Osteoblast (primary cell): ENCODE measurements at regions not wholly inside any gene's neighbourhood (a gene's known extent, or its start where the extent isn't known, plus 50 kb on each side); places are given as distances from the start of the nearest gene placed in this dataset.

Source experiments
- DNase-seq: peaks from one replicate; pipeline ENCODE4 v3.0.0; 2011; ENCODE audit warnings: low spot score, mixed read lengths; ENCODE audit not compliant: insufficient read length; ENCODE audit errors: missing footprints
- H2AFZ ChIP-seq: 2 replicates; pipeline ENCODE4 v1.6.0; 2011; ENCODE audit warnings: mild to moderate bottlenecking, low read length
- H3K27ac ChIP-seq: 2 replicates; pipeline ENCODE4 v1.5.1; 2011; ENCODE audit warnings: mild to moderate bottlenecking, low read depth, low read length, moderate library complexity
- H3K27me3 ChIP-seq: 2 replicates; pipeline ENCODE4 v1.6.0; 2012; ENCODE audit warnings: mild to moderate bottlenecking, control low read depth, inconsistent platforms, low read length, moderate library complexity; ENCODE audit not compliant: insufficient read depth
- H3K36me3 ChIP-seq: 2 replicates; pipeline ENCODE4 v1.5.1; 2011; ENCODE audit warnings: mild to moderate bottlenecking, low read length, control low read depth, moderate library complexity; ENCODE audit not compliant: insufficient read depth
- H3K4me1 ChIP-seq: 2 replicates; pipeline ENCODE4 v1.5.1; 2011; ENCODE audit warnings: mild to moderate bottlenecking, low read length, control low read depth, moderate library complexity; ENCODE audit not compliant: insufficient read depth
- H3K4me2 ChIP-seq: 2 replicates; pipeline ENCODE4 v1.6.0; 2011; ENCODE audit warnings: mild to moderate bottlenecking, low read length; ENCODE audit not compliant: insufficient read depth
- H3K4me3 ChIP-seq: fragments of 200-600 bp; sonication (generic); 3 replicates; pipeline ENCODE4 v1.5.1; 2012; ENCODE audit warnings: mild to moderate bottlenecking, low read length, inconsistent platforms; ENCODE audit not compliant: insufficient read depth
- H3K79me2 ChIP-seq: 2 replicates; pipeline ENCODE4 v1.6.0; 2012; ENCODE audit warnings: mild to moderate bottlenecking, low read length, control low read depth, inconsistent platforms; ENCODE audit not compliant: insufficient read depth
- H3K9me3 ChIP-seq: 2 replicates; pipeline ENCODE4 v1.5.1; 2011; ENCODE audit warnings: low read depth, low read length, control low read depth
- H4K20me1 ChIP-seq: 2 replicates; pipeline ENCODE4 v1.6.0; 2012; ENCODE audit warnings: mild to moderate bottlenecking, low read length, control low read depth; ENCODE audit not compliant: insufficient read depth
- TF ChIP-seq, protein P1 (sequence below): IDR thresholded peaks from 2 replicates; pipeline ENCODE4 v1.5.1; 2011; ENCODE audit warnings: mild to moderate bottlenecking, low read depth, low read length, moderate library complexity; ENCODE audit errors: extremely low read depth

DNA sequence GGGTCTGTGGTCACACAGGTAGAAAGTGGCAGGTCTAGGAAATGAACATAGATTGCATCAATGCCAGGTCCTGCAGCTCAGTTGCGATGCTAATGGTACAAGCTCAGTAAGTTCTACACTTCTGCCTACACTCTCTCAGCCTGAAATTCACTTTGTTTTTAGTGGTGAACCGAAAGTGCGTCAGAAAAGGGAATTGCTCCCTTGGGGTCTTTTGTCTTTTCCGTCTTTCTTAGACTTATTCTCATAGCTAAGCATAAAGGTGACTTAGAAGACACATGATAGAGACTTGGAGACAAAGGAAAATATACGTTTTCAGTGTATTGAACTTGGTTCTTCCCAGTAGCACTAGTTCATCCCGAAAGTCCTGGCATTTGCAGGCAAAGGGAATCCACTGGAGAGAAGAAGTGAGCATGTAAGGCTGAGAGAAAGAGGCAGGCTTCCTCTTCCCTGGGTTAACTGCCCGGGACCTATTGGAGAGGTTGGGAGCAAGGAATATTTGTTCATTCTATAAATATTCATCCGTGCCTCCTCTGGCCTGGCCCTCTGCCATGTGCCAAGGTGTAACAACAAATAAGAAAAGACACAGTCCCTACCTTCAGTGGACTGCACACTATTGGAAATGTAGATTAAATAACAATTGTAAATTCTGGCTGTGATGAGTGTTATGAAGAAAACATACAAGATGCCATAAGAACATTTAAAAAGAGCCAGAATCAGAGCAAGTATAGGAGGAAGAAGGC, 785.8 kb downstream of the MED13L start:
- no peak overlapping the region for H3K27ac ChIP-seq
- H3K27me3 ChIP-seq, result no peaks in the 10 kb centered on the region
- no peaks in the 10 kb centered on the region for H3K36me3 ChIP-seq
- no peak overlapping the region for H3K4me2 ChIP-seq
- H4K20me1 ChIP-seq, result no peaks in the 10 kb centered on the region
- no peaks in the 10 kb centered on the region for H3K4me1 ChIP-seq
- no peak overlapping the region for H2AFZ ChIP-seq
- TF ChIP-seq, protein P1, sequence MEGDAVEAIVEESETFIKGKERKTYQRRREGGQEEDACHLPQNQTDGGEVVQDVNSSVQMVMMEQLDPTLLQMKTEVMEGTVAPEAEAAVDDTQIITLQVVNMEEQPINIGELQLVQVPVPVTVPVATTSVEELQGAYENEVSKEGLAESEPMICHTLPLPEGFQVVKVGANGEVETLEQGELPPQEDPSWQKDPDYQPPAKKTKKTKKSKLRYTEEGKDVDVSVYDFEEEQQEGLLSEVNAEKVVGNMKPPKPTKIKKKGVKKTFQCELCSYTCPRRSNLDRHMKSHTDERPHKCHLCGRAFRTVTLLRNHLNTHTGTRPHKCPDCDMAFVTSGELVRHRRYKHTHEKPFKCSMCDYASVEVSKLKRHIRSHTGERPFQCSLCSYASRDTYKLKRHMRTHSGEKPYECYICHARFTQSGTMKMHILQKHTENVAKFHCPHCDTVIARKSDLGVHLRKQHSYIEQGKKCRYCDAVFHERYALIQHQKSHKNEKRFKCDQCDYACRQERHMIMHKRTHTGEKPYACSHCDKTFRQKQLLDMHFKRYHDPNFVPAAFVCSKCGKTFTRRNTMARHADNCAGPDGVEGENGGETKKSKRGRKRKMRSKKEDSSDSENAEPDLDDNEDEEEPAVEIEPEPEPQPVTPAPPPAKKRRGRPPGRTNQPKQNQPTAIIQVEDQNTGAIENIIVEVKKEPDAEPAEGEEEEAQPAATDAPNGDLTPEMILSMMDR, result no peak
- no peaks in the 10 kb centered on the region for H3K79me2 ChIP-seq
- DNase-seq, result peak; percentile 30
- H3K4me3 ChIP-seq, result no peak overlapping the region
- no peaks in the 10 kb centered on the region for H3K9me3 ChIP-seq

DNA sequence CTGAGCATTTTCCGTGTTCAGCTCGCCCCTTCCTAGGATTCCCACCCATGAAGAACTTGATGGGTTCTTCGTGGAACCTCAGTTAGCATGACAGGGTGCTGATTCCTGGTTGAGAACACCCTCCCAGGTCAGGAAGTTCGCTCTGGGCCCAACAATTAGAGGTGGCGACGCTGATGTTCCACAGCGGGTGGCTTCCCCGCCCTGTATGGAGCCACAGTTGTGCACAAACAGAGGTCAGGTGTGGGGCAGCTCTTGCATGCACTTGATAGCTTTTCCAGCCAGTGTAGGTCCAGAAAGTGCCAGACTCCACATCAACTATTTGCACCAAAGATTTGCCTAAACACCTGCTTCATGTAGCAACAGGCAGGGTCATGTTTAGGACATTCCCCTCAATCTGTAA, 788.2 kb downstream of the MED13L start:
- Histone ChIP-seq H3K4me3 (no peak overlapping the region), H3K9me3 (no peaks in the 10 kb centered on the region), H3K4me1 (no peaks in the 10 kb centered on the region), H2AFZ (no peak overlapping the region), H3K27ac (no peak overlapping the region), H3K27me3 (no peaks in the 10 kb centered on the region), H3K4me2 (no peak overlapping the region), H3K36me3 (no peaks in the 10 kb centered on the region), H3K79me2 (no peaks in the 10 kb centered on the region), H4K20me1 (no peaks in the 10 kb centered on the region)
- DNase-seq, result peak; percentile 13
- TF ChIP-seq, protein P1, result no peak

DNA sequence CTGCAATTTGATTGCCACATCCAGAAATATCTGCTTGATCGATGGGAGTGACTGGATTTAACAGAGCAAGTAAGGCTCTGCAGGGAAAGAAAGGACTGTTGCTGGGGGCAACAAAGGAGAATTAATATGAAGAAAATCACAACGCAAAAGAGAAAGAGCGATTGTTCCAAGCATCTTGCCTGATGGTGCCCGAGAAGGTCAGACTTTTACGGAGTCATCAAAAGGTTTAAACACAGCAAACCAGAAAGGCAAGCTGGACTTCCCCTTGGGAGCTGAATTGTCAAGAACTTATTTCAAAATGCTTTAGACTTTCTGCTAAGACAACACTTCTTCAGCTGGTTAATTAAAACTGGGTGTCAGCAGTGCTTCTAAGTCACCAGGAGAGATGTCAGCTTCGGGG, 791.5 kb downstream of the MED13L start:
- DNase-seq, result no peak
- no peak overlapping the region for H2AFZ ChIP-seq
- no peak overlapping the region for H3K4me2 ChIP-seq
- H3K4me1 ChIP-seq, result no peaks in the 10 kb centered on the region
- no peaks in the 10 kb centered on the region for H4K20me1 ChIP-seq
- no peaks in the 10 kb centered on the region for H3K79me2 ChIP-seq
- no peak overlapping the region for H3K27ac ChIP-seq
- TF ChIP-seq, protein P1, result no peak
- no peaks in the 10 kb centered on the region for H3K27me3 ChIP-seq
- no peaks in the 10 kb centered on the region for H3K36me3 ChIP-seq
- no peaks in the 10 kb centered on the region for H3K9me3 ChIP-seq
- H3K4me3 ChIP-seq, result no peak overlapping the region

DNA sequence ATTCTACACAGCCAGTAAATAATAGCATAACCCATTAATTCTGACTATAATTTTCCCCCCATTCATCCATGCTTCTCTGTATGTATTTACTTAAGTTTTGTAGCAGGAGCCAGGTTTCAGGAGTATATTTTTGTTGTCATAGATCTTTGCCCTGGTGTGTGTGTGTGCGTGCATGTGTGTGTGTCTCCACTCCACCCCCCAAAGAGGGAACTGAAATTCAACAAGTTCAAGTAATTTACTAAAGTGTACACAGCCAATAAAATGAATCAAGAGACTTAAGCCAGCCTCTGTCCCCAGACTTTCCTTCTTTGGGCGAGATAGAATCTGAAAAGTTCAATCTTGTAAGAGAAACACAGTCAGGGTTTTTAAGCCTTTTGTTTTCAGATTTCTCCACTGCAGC, 792.0 kb downstream of the MED13L start:
- no peaks in the 10 kb centered on the region for H3K27me3 ChIP-seq
- no peaks in the 10 kb centered on the region for H3K9me3 ChIP-seq
- DNase-seq, result no peak
- H3K27ac ChIP-seq, result no peak overlapping the region
- TF ChIP-seq, protein P1, result no peak
- H2AFZ ChIP-seq, result no peak overlapping the region
- no peaks in the 10 kb centered on the region for H3K36me3 ChIP-seq
- H4K20me1 ChIP-seq, result no peaks in the 10 kb centered on the region
- H3K4me1 ChIP-seq, result no peaks in the 10 kb centered on the region
- no peak overlapping the region for H3K4me2 ChIP-seq
- no peaks in the 10 kb centered on the region for H3K79me2 ChIP-seq
- no peak overlapping the region for H3K4me3 ChIP-seq
